Liver (tissue), 8 donors: ENCODE measurements at regions not wholly inside any gene's neighbourhood (a gene's known extent, or its start where the extent isn't known, plus 50 kb on each side); places are given as distances from the start of the nearest gene placed in this dataset.

Experiments used
- DNase-seq: peaks from one replicate; pipeline ENCODE4 v3.0.0-alpha.2; 2017; ENCODE audit warnings: low spot score
- H3K27ac ChIP-seq, 2 donors: one replicate each; pipeline ENCODE4 v1.7.0; 2013; ENCODE audit warnings: inconsistent platforms in 2 of 2, low read length in 2 of 2, control low read depth in 1 of 2, low read depth in 1 of 2, mild to moderate bottlenecking in 1 of 2
- H3K27me3 ChIP-seq, 4 donors: one replicate each; pipeline versions ENCODE4 v1.6.1 to v1.7.0; 2013; ENCODE audit warnings: low read length in 3 of 4, inconsistent platforms in 1 of 4, mild to moderate bottlenecking in 1 of 4, moderate library complexity in 1 of 4; ENCODE audit not compliant: control insufficient read depth in 4 of 4, insufficient read depth in 4 of 4
- H3K36me3 ChIP-seq, 4 donors: one replicate each; pipeline versions ENCODE4 v1.6.1 to v1.7.0; 2013; ENCODE audit warnings: low read length in 3 of 4, mild to moderate bottlenecking in 3 of 4, low read depth in 1 of 4, moderate library complexity in 1 of 4; ENCODE audit not compliant: control insufficient read depth in 4 of 4, insufficient read depth in 3 of 4
- H3K4me1 ChIP-seq, 4 donors: one replicate each; pipeline versions ENCODE4 v1.6.1 to v1.7.0; 2013; ENCODE audit warnings: low read length in 3 of 4, mild to moderate bottlenecking in 3 of 4, moderate library complexity in 1 of 4; ENCODE audit not compliant: control insufficient read depth in 4 of 4, insufficient read depth in 4 of 4
- H3K4me3 ChIP-seq, 3 donors: one replicate each; pipeline versions ENCODE4 v1.6.1 to v1.7.0; 2013; ENCODE audit warnings: low read length in 3 of 3, control low read depth in 1 of 3, low read depth in 1 of 3, mild to moderate bottlenecking in 1 of 3
- H3K9ac ChIP-seq, 2 donors: one replicate each; pipeline ENCODE4 v1.7.0; 2013; ENCODE audit warnings: low read length in 2 of 2, mild to moderate bottlenecking in 2 of 2, moderate library complexity in 2 of 2, control low read depth in 1 of 2, low read depth in 1 of 2
- H3K9me3 ChIP-seq, 4 donors: one replicate each; pipeline versions ENCODE4 v1.6.1 to v1.7.0; 2013; ENCODE audit warnings: low read length in 3 of 4; ENCODE audit not compliant: control insufficient read depth in 4 of 4
- EGR1 ChIP-seq, 2 donors: IDR thresholded peaks; 2 replicates each; pipeline ENCODE4 v1.6.1; 2016 to 2018; ENCODE audit warnings: antibody characterized with exemption in 2 of 2, low read depth in 2 of 2
- FOXA1 ChIP-seq: IDR thresholded peaks from 2 replicates; pipeline ENCODE4 v1.6.1; 2016; ENCODE audit warnings: antibody characterized with exemption
- GABPA ChIP-seq, 2 donors: IDR thresholded peaks in 1 of 2; conservative IDR thresholded peaks in 1 of 2; 2 replicates each; pipeline ENCODE4 v1.6.1; 2016; ENCODE audit warnings: antibody characterized with exemption in 2 of 2, mild to moderate bottlenecking in 1 of 2, moderate library complexity in 1 of 2
- HNF4A ChIP-seq, 2 donors: conservative IDR thresholded peaks; 2 replicates each; pipeline ENCODE4 v1.6.1; 2016; ENCODE audit warnings: antibody characterized with exemption in 2 of 2, mild to moderate bottlenecking in 2 of 2
- HNF4G ChIP-seq: IDR thresholded peaks from 2 replicates; pipeline ENCODE4 v1.6.1; 2016; ENCODE audit warnings: antibody characterized with exemption
- RAD21 ChIP-seq, 2 donors: IDR thresholded peaks; 2 replicates each; pipeline ENCODE4 v1.6.1; 2016; ENCODE audit warnings: antibody characterized with exemption in 2 of 2, mild to moderate bottlenecking in 2 of 2
- REST ChIP-seq: IDR thresholded peaks from 2 replicates; pipeline ENCODE4 v1.6.1; 2016; ENCODE audit warnings: antibody characterized with exemption, mild to moderate bottlenecking
- RXRA ChIP-seq, 2 donors: IDR thresholded peaks; 2 replicates each; pipeline ENCODE4 v1.6.1; 2017 to 2018; ENCODE audit warnings: antibody characterized with exemption in 2 of 2, mild to moderate bottlenecking in 1 of 2
- SP1 ChIP-seq: IDR thresholded peaks from 2 replicates; pipeline ENCODE4 v1.6.1; 2018; ENCODE audit warnings: antibody characterized with exemption, mild to moderate bottlenecking
- TAF1 ChIP-seq: conservative IDR thresholded peaks from 2 replicates; pipeline ENCODE4 v1.6.1; 2016; ENCODE audit warnings: antibody characterized with exemption, mild to moderate bottlenecking
- YY1 ChIP-seq: IDR thresholded peaks from 2 replicates; pipeline ENCODE4 v1.6.1; 2016; ENCODE audit warnings: antibody characterized with exemption, mild to moderate bottlenecking
- WGBS: extraction: QIAGEN DNeasy Blood & Tissue Kit; methylation state at CpG from one replicate; pipeline ENCODE4 v1.1.7; 2013; 5-methylcytosine and 5-hydroxymethylcytosine counted together
- TF ChIP-seq, protein P1 (sequence below): IDR thresholded peaks from 2 replicates; pipeline ENCODE4 v1.6.1; 2016; ENCODE audit warnings: antibody characterized with exemption
- TF ChIP-seq, protein P2 (sequence below): IDR thresholded peaks from 2 replicates; pipeline ENCODE4 v1.6.1; 2016; ENCODE audit warnings: antibody characterized with exemption
- TF ChIP-seq, protein P3 (sequence below): IDR thresholded peaks from 2 replicates; pipeline ENCODE4 v1.6.1; 2016; ENCODE audit warnings: antibody characterized with exemption
- TF ChIP-seq, protein P4 (sequence below): fragments of 150-350 bp; IDR thresholded peaks from 2 replicates; pipeline ENCODE4 v1.5.1; 2017; ENCODE audit warnings: improper control_type of control experiment, low read depth, low read length; ENCODE audit not compliant: missing input control
- donor health status: healthy.
- donor health status: healthy.
- donor health status: healthy.
- donor health status: healthy.
- donor health status: healthy.

GRCh38 chr22:27679693-27680488 lies 121.7 kb downstream of the MN1 start:
- H3K4me1 ChIP-seq, result no peaks in the 10 kb centered on the region
- H3K36me3 ChIP-seq, result no peaks in the 10 kb centered on the region
- H3K27ac ChIP-seq, result no peak overlapping the region
- H3K4me3 ChIP-seq, result no peak overlapping the region
- peaks cover 0 to 3% (median 0%) of the 10 kb centered on the region in 4 donors for H3K9me3 ChIP-seq
- H3K27me3 ChIP-seq, result peaks cover 0 to 6% (median 2%) of the 10 kb centered on the region in 4 donors
- H3K9ac ChIP-seq, result no peak overlapping the region
- no peak for DNase-seq
- TF ChIP-seq, protein P1, sequence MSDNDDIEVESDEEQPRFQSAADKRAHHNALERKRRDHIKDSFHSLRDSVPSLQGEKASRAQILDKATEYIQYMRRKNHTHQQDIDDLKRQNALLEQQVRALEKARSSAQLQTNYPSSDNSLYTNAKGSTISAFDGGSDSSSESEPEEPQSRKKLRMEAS, result no peak
- no peak for TF ChIP-seq SP1
- TF ChIP-seq REST, result no peak
- TF ChIP-seq, protein P2, sequence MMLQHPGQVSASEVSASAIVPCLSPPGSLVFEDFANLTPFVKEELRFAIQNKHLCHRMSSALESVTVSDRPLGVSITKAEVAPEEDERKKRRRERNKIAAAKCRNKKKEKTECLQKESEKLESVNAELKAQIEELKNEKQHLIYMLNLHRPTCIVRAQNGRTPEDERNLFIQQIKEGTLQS, result no peak
- no peak for TF ChIP-seq EGR1 (IDR thresholded peaks at IDR 0.05; ENCODE audit: low read depth in 2 of 2)
- no peak for TF ChIP-seq FOXA1
- TF ChIP-seq TAF1, result no peak
- no peak for TF ChIP-seq HNF4A (conservative IDR thresholded peaks at IDR 0.05)
- TF ChIP-seq, protein P3, sequence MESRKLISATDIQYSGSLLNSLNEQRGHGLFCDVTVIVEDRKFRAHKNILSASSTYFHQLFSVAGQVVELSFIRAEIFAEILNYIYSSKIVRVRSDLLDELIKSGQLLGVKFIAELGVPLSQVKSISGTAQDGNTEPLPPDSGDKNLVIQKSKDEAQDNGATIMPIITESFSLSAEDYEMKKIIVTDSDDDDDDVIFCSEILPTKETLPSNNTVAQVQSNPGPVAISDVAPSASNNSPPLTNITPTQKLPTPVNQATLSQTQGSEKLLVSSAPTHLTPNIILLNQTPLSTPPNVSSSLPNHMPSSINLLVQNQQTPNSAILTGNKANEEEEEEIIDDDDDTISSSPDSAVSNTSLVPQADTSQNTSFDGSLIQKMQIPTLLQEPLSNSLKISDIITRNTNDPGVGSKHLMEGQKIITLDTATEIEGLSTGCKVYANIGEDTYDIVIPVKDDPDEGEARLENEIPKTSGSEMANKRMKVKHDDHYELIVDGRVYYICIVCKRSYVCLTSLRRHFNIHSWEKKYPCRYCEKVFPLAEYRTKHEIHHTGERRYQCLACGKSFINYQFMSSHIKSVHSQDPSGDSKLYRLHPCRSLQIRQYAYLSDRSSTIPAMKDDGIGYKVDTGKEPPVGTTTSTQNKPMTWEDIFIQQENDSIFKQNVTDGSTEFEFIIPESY, result no peak
- TF ChIP-seq GABPA (IDR thresholded peaks at IDR 0.05 in 1 of 2, conservative IDR thresholded peaks at IDR 0.05 in 1 of 2), result no peak
- 91% methylated on average over 6 of the region's 6 CpGs for WGBS

GRCh38 chr22:27680636-27681035 lies 120.9 kb downstream of the MN1 start:
- Histone ChIP-seq H3K27me3 (peaks cover 0 to 6% (median 2%) of the 10 kb centered on the region in 4 donors), H3K27ac (no peak overlapping the region), H3K4me3 (no peak overlapping the region), H3K4me1 (no peaks in the 10 kb centered on the region), H3K36me3 (no peaks in the 10 kb centered on the region), H3K9ac (no peak overlapping the region), H3K9me3 (peaks cover 0 to 3% (median 0%) of the 10 kb centered on the region in 4 donors)
- 92% methylated on average over 7 of the region's 7 CpGs for whole genome bisulfite sequencing
- no peak for DNase-seq
- TF ChIP-seq FOXA1 (no peak), GABPA (IDR thresholded peaks at IDR 0.05 in 1 of 2, conservative IDR thresholded peaks at IDR 0.05 in 1 of 2) (no peak), YY1 (no peak), TAF1 (no peak), HNF4G (no peak), HNF4A (conservative IDR thresholded peaks at IDR 0.05) (no peak), RXRA (IDR thresholded peaks at IDR 0.05) (no peak), RAD21 (IDR thresholded peaks at IDR 0.05) (no peak), EGR1 (IDR thresholded peaks at IDR 0.05; ENCODE audit: low read depth in 2 of 2) (no peak), REST (no peak)
- TF ChIP-seq, protein P2, result no peak
- TF ChIP-seq, protein P3, result no peak
- TF ChIP-seq, protein P4, sequence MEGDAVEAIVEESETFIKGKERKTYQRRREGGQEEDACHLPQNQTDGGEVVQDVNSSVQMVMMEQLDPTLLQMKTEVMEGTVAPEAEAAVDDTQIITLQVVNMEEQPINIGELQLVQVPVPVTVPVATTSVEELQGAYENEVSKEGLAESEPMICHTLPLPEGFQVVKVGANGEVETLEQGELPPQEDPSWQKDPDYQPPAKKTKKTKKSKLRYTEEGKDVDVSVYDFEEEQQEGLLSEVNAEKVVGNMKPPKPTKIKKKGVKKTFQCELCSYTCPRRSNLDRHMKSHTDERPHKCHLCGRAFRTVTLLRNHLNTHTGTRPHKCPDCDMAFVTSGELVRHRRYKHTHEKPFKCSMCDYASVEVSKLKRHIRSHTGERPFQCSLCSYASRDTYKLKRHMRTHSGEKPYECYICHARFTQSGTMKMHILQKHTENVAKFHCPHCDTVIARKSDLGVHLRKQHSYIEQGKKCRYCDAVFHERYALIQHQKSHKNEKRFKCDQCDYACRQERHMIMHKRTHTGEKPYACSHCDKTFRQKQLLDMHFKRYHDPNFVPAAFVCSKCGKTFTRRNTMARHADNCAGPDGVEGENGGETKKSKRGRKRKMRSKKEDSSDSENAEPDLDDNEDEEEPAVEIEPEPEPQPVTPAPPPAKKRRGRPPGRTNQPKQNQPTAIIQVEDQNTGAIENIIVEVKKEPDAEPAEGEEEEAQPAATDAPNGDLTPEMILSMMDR, result no peak
